K562 (cell line): ENCODE measurements at regions not wholly inside any gene's neighbourhood (a gene's known extent, or its start where the extent isn't known, plus 50 kb on each side); places are given as distances from the start of the nearest gene placed in this dataset.

Source experiments
- CHD2 ChIP-seq: IDR thresholded peaks from 2 replicates; pipeline ENCODE4 v1.6.1; 2011; ENCODE audit warnings: low read depth, low read length
- DNMT1 ChIP-seq: fragments of 450-650 bp; IDR thresholded peaks from 2 replicates; pipeline ENCODE4 v1.6.1; 2016; ENCODE audit warnings: antibody characterized with exemption, mild to moderate bottlenecking
- DPF2 ChIP-seq: fragments of 450-650 bp; IDR thresholded peaks from 2 replicates; pipeline ENCODE4 v1.6.1; 2016
- FIP1L1 ChIP-seq: fragments of 200-400 bp; formaldehyde crosslinking; IDR thresholded peaks from 2 replicates; pipeline ENCODE4 v1.6.1; 2018; ENCODE audit warnings: mild to moderate bottlenecking, low read depth, low read length; ENCODE audit not compliant: poor library complexity, severe bottlenecking
- FOXK2 ChIP-seq, 2 experiments: fragments of 450-650 bp; IDR thresholded peaks in 1 of 2; conservative IDR thresholded peaks in 1 of 2; 2 replicates each; pipeline ENCODE4 v1.6.1; 2016; ENCODE audit warnings: low read depth in 2 of 2, mild to moderate bottlenecking in 1 of 2
- MTA3 ChIP-seq: fragments of 450-650 bp; formaldehyde crosslinking; IDR thresholded peaks from 2 replicates; pipeline ENCODE4 v1.6.1; 2017; ENCODE audit warnings: mild to moderate bottlenecking, borderline replicate concordance
- PRMT5 ChIP-seq: sonication (generic); formaldehyde crosslinking; IDR thresholded peaks from 2 replicates; pipeline ENCODE4 v1.5.0; 2020; ENCODE audit warnings: missing genetic modification reagents
- SIN3A ChIP-seq, 2 experiments: fragments of 150-350 bp in 1 of 2; IDR thresholded peaks; 2 replicates each; pipeline ENCODE4 v1.6.1; 2011 to 2016; ENCODE audit warnings: borderline replicate concordance in 2 of 2, low read depth in 2 of 2, low read length in 2 of 2, mild to moderate bottlenecking in 2 of 2, moderate library complexity in 2 of 2; ENCODE audit not compliant: control insufficient read depth in 1 of 2
- SMAD2 ChIP-seq: fragments of 150-350 bp; IDR thresholded peaks from 2 replicates; pipeline ENCODE4 v1.6.1; 2014; ENCODE audit warnings: low read depth, mild to moderate bottlenecking, low read length
- SMC3 ChIP-seq: conservative IDR thresholded peaks from 2 replicates; pipeline ENCODE4 v1.6.1; 2011; ENCODE audit warnings: low read depth, low read length, improper control_type of control experiment; ENCODE audit not compliant: insufficient read depth
- SRSF7 ChIP-seq: fragments of 200-400 bp; formaldehyde crosslinking; optimal IDR thresholded peaks from 2 replicates; pipeline ENCODE3; 2017; ENCODE audit warnings: mild to moderate bottlenecking, low read depth, low read length
- ZFX ChIP-seq: sonication (generic); formaldehyde crosslinking; IDR thresholded peaks from 2 replicates; pipeline ENCODE4 v1.8.0; 2022; ENCODE audit warnings: mild to moderate bottlenecking, missing genetic modification reagents, moderate library complexity
- ZNF717 ChIP-seq: fragments of 250-450 bp; sonication (Bioruptor Pico); IDR thresholded peaks from 2 replicates; pipeline ENCODE4 v1.5.0; 2021
- TF ChIP-seq, protein P1 (sequence below): fragments of 450-650 bp; formaldehyde crosslinking; IDR thresholded peaks from 2 replicates; pipeline ENCODE4 v1.4.0; 2020; ENCODE audit warnings: mild to moderate bottlenecking, moderate library complexity
- TF ChIP-seq, protein P2 (sequence below): IDR thresholded peaks from 2 replicates; pipeline ENCODE4 v1.6.1; 2014; ENCODE audit warnings: antibody characterized with exemption

DNA sequence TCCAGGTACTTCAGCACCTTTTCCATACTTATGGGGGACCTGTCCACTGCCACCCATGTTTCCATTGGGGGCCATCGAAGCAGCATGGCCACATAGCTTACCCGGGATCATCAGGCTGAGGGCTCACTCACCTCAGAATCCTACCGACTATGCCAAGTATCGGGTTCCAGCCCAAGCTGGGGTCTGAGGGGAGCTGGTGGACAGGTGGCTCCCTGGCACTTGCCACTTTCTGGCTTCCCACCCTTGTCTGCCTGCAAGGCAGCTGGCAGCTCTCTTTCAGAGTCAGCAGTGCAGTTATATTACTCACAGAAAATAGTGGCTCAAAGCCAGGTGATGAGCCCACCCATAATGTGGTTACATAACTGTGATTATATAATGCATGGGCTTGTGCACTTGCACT is 1153.8 kb downstream of the STIM2 start (continued):
- no peak for TF ChIP-seq PRMT5 (CRISPR knock-in tag)
- TF ChIP-seq, protein P1, sequence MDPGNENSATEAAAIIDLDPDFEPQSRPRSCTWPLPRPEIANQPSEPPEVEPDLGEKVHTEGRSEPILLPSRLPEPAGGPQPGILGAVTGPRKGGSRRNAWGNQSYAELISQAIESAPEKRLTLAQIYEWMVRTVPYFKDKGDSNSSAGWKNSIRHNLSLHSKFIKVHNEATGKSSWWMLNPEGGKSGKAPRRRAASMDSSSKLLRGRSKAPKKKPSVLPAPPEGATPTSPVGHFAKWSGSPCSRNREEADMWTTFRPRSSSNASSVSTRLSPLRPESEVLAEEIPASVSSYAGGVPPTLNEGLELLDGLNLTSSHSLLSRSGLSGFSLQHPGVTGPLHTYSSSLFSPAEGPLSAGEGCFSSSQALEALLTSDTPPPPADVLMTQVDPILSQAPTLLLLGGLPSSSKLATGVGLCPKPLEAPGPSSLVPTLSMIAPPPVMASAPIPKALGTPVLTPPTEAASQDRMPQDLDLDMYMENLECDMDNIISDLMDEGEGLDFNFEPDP (CRISPR knock-in tag) = no peak
- no peak for TF ChIP-seq SMC3
- no peak for TF ChIP-seq FOXK2 (conservative IDR thresholded peaks at IDR 0.05 in 1 of 2, IDR thresholded peaks at IDR 0.05 in 1 of 2; ENCODE audit: low read depth in 2 of 2)
- no peak for TF ChIP-seq SMAD2
- TF ChIP-seq DNMT1 = no peak
- TF ChIP-seq CHD2 = no peak
- no peak for TF ChIP-seq SRSF7
- TF ChIP-seq FIP1L1 = no peak
- no peak for TF ChIP-seq MTA3
- no peak for TF ChIP-seq ZNF717 (CRISPR knock-in tag)
- no peak for TF ChIP-seq DPF2
- TF ChIP-seq SIN3A (IDR thresholded peaks at IDR 0.05; ENCODE audit: borderline replicate concordance in 2 of 2, control insufficient read depth in 1 of 2, low read depth in 2 of 2, low read length in 2 of 2) = no peak
- TF ChIP-seq ZFX (CRISPR knock-in tag) = no peak
- TF ChIP-seq, protein P2, sequence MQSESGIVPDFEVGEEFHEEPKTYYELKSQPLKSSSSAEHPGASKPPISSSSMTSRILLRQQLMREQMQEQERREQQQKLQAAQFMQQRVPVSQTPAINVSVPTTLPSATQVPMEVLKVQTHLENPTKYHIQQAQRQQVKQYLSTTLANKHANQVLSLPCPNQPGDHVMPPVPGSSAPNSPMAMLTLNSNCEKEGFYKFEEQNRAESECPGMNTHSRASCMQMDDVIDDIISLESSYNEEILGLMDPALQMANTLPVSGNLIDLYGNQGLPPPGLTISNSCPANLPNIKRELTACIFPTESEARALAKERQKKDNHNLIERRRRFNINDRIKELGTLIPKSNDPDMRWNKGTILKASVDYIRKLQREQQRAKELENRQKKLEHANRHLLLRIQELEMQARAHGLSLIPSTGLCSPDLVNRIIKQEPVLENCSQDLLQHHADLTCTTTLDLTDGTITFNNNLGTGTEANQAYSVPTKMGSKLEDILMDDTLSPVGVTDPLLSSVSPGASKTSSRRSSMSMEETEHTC = no peak
